Tibial nerve (tissue), 4 donors: ENCODE measurements at regions not wholly inside any gene's neighbourhood (a gene's known extent, or its start where the extent isn't known, plus 50 kb on each side); places are given as distances from the start of the nearest gene placed in this dataset.

Experiments used
- CTCF ChIP-seq, 5 experiments: fragments of 200-600 bp in 3 of 5; fragments of 450-650 bp in 2 of 5; sonication (generic) in 3 of 5; IDR thresholded peaks; one replicate each; pipeline ENCODE4 v1.5.1; 2016 to 2019; ENCODE audit warnings: antibody characterized with exemption in 5 of 5, mild to moderate bottlenecking in 3 of 5, moderate library complexity in 2 of 5
- EP300 ChIP-seq, 2 donors: sonication (generic); formaldehyde crosslinking; IDR thresholded peaks; one replicate each; pipeline ENCODE4 v1.6.1; 2017; ENCODE audit warnings: antibody characterized with exemption in 2 of 2, mild to moderate bottlenecking in 1 of 2
- POLR2A ChIP-seq, 2 donors: fragments of 450-650 bp; IDR thresholded peaks; one replicate each; pipeline ENCODE4 v1.6.1; 2017; ENCODE audit warnings: antibody characterized with exemption in 2 of 2, mild to moderate bottlenecking in 2 of 2, moderate library complexity in 2 of 2

GRCh38 chr11:32034680-32035079 is 56.2 kb upstream of the RCN1 start:
- TF ChIP-seq POLR2A (IDR thresholded peaks at IDR 0.05), result no peak
- no peak for TF ChIP-seq EP300 (IDR thresholded peaks at IDR 0.05)
- TF ChIP-seq CTCF (IDR thresholded peaks at IDR 0.05), result no peak
